ENCODE measurements at regions not wholly inside any gene's neighbourhood (a gene's known extent, or its start where the extent isn't known, plus 50 kb on each side); places are given as distances from the start of the nearest gene placed in this dataset.

DNA sequence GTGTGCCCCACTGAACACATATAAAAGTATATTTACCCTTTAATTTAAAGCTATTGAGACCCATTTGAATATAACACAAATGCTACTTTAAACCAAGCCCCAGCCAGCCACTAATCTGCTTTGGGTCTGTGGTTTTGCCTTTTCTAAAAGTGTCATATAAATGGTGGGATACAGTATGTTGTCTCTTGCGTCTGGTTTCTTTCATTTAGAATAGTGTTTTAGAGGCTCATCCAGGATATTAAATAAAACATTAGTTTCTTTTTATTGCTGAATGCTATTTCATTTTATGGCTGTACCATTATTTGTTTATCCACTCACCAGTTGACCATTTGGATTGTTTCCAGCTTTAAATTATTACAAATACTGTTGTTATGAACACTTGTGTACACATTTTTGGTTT is 290.5 kb upstream of the SORL1-AS1 start:
- TF ChIP-seq, protein P1, sequence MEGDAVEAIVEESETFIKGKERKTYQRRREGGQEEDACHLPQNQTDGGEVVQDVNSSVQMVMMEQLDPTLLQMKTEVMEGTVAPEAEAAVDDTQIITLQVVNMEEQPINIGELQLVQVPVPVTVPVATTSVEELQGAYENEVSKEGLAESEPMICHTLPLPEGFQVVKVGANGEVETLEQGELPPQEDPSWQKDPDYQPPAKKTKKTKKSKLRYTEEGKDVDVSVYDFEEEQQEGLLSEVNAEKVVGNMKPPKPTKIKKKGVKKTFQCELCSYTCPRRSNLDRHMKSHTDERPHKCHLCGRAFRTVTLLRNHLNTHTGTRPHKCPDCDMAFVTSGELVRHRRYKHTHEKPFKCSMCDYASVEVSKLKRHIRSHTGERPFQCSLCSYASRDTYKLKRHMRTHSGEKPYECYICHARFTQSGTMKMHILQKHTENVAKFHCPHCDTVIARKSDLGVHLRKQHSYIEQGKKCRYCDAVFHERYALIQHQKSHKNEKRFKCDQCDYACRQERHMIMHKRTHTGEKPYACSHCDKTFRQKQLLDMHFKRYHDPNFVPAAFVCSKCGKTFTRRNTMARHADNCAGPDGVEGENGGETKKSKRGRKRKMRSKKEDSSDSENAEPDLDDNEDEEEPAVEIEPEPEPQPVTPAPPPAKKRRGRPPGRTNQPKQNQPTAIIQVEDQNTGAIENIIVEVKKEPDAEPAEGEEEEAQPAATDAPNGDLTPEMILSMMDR (IDR thresholded peaks at IDR 0.05), result no peak
- no peak for TF ChIP-seq ZFX (IDR thresholded peaks at IDR 0.05; ENCODE audit: borderline replicate concordance)

Measured in 22Rv1 (cell line).